Heart right ventricle (tissue), 16 donors: ENCODE measurements at regions not wholly inside any gene's neighbourhood (a gene's known extent, or its start where the extent isn't known, plus 50 kb on each side); places are given as distances from the start of the nearest gene placed in this dataset.

ENCODE experiments used
- ATAC-seq, 8 donors: fragments of 200-7000 bp; cut with Tn5 transposase; one replicate each; pipeline ENCODE4 v1.9.1; 2020; ENCODE audit warnings: mild to moderate bottlenecking in 8 of 8, moderate library complexity in 8 of 8, moderate number of reproducible peaks in 1 of 8
- DNase-seq, 2 donors: peaks; one replicate each; pipeline ENCODE4 v3.0.0-alpha.2; 2020
- H3K27ac ChIP-seq, 10 donors: fragments of 200-600 bp; sonication (generic) in 2 of 10; one replicate each; pipeline versions ENCODE4 v1.5.0 to v1.8.0; 2020 to 2022; ENCODE audit warnings: mild to moderate bottlenecking in 3 of 10
- H3K27me3 ChIP-seq, 7 donors: fragments of 200-600 bp; one replicate each; pipeline ENCODE4 v1.8.0; 2021 to 2022; ENCODE audit warnings: mild to moderate bottlenecking in 2 of 7
- H3K36me3 ChIP-seq, 9 donors: fragments of 200-600 bp; sonication (generic) in 1 of 9; one replicate each; pipeline versions ENCODE4 v1.5.0 to v1.8.0; 2020 to 2022; ENCODE audit warnings: mild to moderate bottlenecking in 2 of 9
- H3K4me1 ChIP-seq, 9 donors: fragments of 200-600 bp; sonication (generic) in 1 of 9; one replicate each; pipeline versions ENCODE4 v1.5.0 to v1.8.0; 2020 to 2022; ENCODE audit warnings: mild to moderate bottlenecking in 4 of 9
- H3K4me3 ChIP-seq, 10 donors: fragments of 200-600 bp; sonication (generic) in 2 of 10; one replicate each; pipeline versions ENCODE4 v1.5.0 to v1.8.0; 2020 to 2022; ENCODE audit warnings: mild to moderate bottlenecking in 7 of 10, moderate library complexity in 2 of 10
- H3K9me3 ChIP-seq, 11 donors: fragments of 200-600 bp in 10 of 11; sonication (generic) in 2 of 11; one replicate each; pipeline versions ENCODE4 v1.5.0 to v1.8.0; 2013 to 2022; ENCODE audit warnings: mild to moderate bottlenecking in 2 of 11, control low read depth in 1 of 11, moderate library complexity in 1 of 11
- WGBS, 2 donors: extraction: QIAGEN DNeasy Blood & Tissue Kit; methylation state at CpG; one replicate each; pipeline ENCODE4 v1.1.7; 2013; ENCODE audit warnings: inconsistent platforms in 1 of 2; 5-methylcytosine and 5-hydroxymethylcytosine counted together
- intact Hi-C, 10 donors: fragments of 100-400 bp; cut with DNase I; formaldehyde crosslinking; loops; one replicate each; pipeline versions ENCODE4 v1.11.1 to v1.14.2; 2022
- TF ChIP-seq, protein P1 (sequence below), 9 donors: fragments of 200-600 bp; sonication (generic) in 2 of 9; IDR thresholded peaks; one replicate each; pipeline versions ENCODE4 v1.5.0 to v1.8.0; 2021 to 2022; ENCODE audit warnings: antibody characterized with exemption in 9 of 9, mild to moderate bottlenecking in 5 of 9, moderate library complexity in 1 of 9
- donor health status: Arrhythmogenic right ventricular cardiomyopathy.
- donor health status: ischemic (EF 13 %, LVEDD 7.1; RV severe dilation, severe dysfunction).
- donor health status: healthy with polysubstance abuse.
- donor health status: DM: no; HTN: yes; CAD: no.
- donor health status: DM: no; HTN: no; CAD: no.
- donor health status: ischemic (EF 25% LVEDD 6.9; RV normal size, moderate dysfunction).
- donor health status: ischemic (EF 25% LVEDD 5.7; RV mildly dilated, moderate dysfunction).
- donor health status: healthy.
- donor health status: DM: yes; HTN: yes; CAD: no.
- donor health status: Ischemic cardiomyopathy.
- donor health status: ischemic (EF 35%, LVEDD 5.7; RV mildly dilated, moderate dysfunction).
- donor health status: nonischemic (EF 11% LVEDD 7.7; RV severe dilation, severe dysfunction).
- donor health status: DM: yes; HTN: yes; CAD: no.
- donor health status: PGD.
- donor health status: ischemic (EF 29% LVEDD 5.4; RV normal size, mild dysfunction).
- donor health status: nonischemic (EF 23%, LVEDD 6.1; RV moderate dilation, normal function).

DNA sequence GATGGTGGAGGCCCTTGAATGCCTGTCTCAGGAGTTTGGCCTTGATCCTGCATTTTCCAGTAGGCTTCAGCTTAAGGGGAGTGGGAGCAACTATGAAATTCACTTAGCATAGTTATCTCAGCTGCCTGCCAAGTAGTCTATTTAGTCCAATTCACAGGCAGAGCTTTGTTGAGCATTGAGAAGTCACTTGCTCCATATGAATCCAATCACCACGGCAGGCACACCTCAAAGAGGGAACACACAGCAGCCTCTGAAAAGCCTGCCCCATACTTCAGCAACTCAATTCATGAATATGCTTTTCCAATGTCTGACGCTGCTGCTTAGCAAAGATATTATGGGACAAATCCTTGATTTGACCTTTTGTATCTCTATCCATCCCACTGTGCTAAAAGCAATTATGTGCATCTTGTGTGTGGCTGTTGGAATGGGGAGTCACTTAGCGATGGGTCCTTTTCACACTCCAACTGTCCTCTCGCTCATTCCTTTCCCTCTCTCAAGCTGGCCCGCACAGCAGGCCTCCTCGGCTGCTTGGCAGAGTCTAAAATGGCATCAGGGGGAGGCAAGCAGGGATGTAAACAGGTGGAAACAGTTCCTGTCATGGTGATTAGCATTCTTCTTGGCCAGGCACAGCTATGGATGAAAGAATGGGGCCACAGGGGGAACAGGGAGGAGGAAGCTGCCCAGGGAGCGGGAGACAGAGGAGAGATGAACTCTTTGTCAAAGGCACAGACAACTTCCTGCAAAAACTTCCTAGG lies 56.0 kb upstream of the LRPPRC start:
- intact Hi-C loops, result no loop called here
- 64 to 70% methylated on average over 7 of the region's 7 CpGs for WGBS, 2 donors
- Histone ChIP-seq H3K4me3 (no peak overlapping the region), H3K9me3 (no peaks in the 10 kb centered on the region), H3K27me3 (no peaks in the 10 kb centered on the region), H3K4me1 (no peaks in the 10 kb centered on the region), H3K36me3 (no peaks in the 10 kb centered on the region), H3K27ac (no peak overlapping the region)
- DNase-seq, result no peak
- no peak for ATAC-seq
- TF ChIP-seq, protein P1, sequence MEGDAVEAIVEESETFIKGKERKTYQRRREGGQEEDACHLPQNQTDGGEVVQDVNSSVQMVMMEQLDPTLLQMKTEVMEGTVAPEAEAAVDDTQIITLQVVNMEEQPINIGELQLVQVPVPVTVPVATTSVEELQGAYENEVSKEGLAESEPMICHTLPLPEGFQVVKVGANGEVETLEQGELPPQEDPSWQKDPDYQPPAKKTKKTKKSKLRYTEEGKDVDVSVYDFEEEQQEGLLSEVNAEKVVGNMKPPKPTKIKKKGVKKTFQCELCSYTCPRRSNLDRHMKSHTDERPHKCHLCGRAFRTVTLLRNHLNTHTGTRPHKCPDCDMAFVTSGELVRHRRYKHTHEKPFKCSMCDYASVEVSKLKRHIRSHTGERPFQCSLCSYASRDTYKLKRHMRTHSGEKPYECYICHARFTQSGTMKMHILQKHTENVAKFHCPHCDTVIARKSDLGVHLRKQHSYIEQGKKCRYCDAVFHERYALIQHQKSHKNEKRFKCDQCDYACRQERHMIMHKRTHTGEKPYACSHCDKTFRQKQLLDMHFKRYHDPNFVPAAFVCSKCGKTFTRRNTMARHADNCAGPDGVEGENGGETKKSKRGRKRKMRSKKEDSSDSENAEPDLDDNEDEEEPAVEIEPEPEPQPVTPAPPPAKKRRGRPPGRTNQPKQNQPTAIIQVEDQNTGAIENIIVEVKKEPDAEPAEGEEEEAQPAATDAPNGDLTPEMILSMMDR (IDR thresholded peaks at IDR 0.05), result no peak

- DNase-seq (no peak), ATAC-seq (no peak)
- WGBS, 2 donors, result 79 to 83% methylated on average over 8 of the region's 8 CpGs
- intact Hi-C loops, result no loop called here
- Histone ChIP-seq H3K4me1 (no peaks in the 10 kb centered on the region), H3K36me3 (no peaks in the 10 kb centered on the region), H3K9me3 (no peaks in the 10 kb centered on the region), H3K27ac (no peak overlapping the region), H3K27me3 (no peaks in the 10 kb centered on the region), H3K4me3 (no peak overlapping the region)
- TF ChIP-seq, protein P1 (IDR thresholded peaks at IDR 0.05), result no peak
Observed at GRCh38 chr2:44052584-44052983, 56.8 kb upstream of the LRPPRC start.

- Histone ChIP-seq H3K4me1 (no peaks in the 10 kb centered on the region), H3K9me3 (no peaks in the 10 kb centered on the region)
- ATAC-seq, result no peak
Observed at GRCh38 chr2:44053052-44053451, 57.3 kb upstream of the LRPPRC start.

DNA sequence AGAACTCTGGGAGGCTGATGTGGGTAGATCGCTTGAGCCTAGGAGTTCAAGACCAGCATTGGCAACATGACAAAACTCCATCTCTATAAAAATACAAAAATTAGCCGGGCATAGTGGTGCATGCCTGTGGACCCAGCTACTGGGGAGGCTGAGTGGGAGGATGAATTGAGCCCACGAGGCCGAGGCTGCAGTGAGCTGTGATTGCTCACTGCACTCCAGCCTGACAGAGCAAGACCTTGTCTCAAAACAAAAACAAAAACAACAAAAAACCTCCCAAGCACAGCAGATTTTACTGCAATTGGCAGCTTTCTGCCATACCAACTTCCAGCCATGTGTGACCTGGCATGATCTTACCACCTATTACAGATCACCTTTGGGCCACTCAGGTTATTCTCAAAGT lies 57.7 kb upstream of the LRPPRC start:
- intact Hi-C loops, result no loop called here
- ATAC-seq (no peak), DNase-seq (no peak)
- TF ChIP-seq, protein P1 (IDR thresholded peaks at IDR 0.05), result no peak
- WGBS, 2 donors, result 82 to 87% methylated on average over 4 of the region's 4 CpGs
- Histone ChIP-seq H3K27ac (no peak overlapping the region), H3K9me3 (no peaks in the 10 kb centered on the region), H3K36me3 (no peaks in the 10 kb centered on the region), H3K4me1 (no peaks in the 10 kb centered on the region), H3K4me3 (no peak overlapping the region), H3K27me3 (no peaks in the 10 kb centered on the region)

More at GRCh38 chr2:44053052-44053451, 57.3 kb upstream of the LRPPRC start:
- intact Hi-C loops, result no loop called here
- H3K27me3 ChIP-seq, result no peaks in the 10 kb centered on the region
- H3K36me3 ChIP-seq, result no peaks in the 10 kb centered on the region
- no peak overlapping the region for H3K4me3 ChIP-seq
- DNase-seq, result no peak
- TF ChIP-seq, protein P1 (IDR thresholded peaks at IDR 0.05), result no peak
- WGBS, 2 donors, result 79 to 85% methylated on average over 2 of the region's 2 CpGs
- no peak overlapping the region for H3K27ac ChIP-seq
